AG04449 (cell line): ENCODE measurements at regions not wholly inside any gene's neighbourhood (a gene's known extent, or its start where the extent isn't known, plus 50 kb on each side); places are given as distances from the start of the nearest gene placed in this dataset.

Source experiments
- CTCF ChIA-PET: fragments of 350-600 bp; formaldehyde crosslinking; extraction: SDS; loops from one replicate; lab custom pipeline; 2021; ENCODE audit warnings: antibody characterized with exemption; lab: Yijun Ruan, JAX
- POLR2A ChIA-PET: fragments of 400-600, 350-600 bp; formaldehyde crosslinking; extraction: SDS; loops from one replicate; lab custom pipeline; 2020; ENCODE audit warnings: antibody characterized with exemption, inconsistent platforms; lab: Yijun Ruan, JAX
- DNase-seq: peaks from one replicate; pipeline ENCODE4 v3.0.0-alpha.2; 2010; ENCODE audit warnings: low read depth, low spot score
- H3K4me3 ChIP-seq: 2 replicates; pipeline ENCODE4 v1.5.1; 2011; ENCODE audit warnings: low read depth, mild to moderate bottlenecking, control low read depth, low read length
- TF ChIP-seq, protein P1 (sequence below): IDR thresholded peaks from one replicate; pipeline ENCODE4 v1.5.1; 2011; ENCODE audit warnings: mild to moderate bottlenecking, moderate library complexity, low read length, control low read depth, inconsistent platforms; ENCODE audit not compliant: insufficient read depth; ENCODE audit errors: missing control alignments

DNA sequence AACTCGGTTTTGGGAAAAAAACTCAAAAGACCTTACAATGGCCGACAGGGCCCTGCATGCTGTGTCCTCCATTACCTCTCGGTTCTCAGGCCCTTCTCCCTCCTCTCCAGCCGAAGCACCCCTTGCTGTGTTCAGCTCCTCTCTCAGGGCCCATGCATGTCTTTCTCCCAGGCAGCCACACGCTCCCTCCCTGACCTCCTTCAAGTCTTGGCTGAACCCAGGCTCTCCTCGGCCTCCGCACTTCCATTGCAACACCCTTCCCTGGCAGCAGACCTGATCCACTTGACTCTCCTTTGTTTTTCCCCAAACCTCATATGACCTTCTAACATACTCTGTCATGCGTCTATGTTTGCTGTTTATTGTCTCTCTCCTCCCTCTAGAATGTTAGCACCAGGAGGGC lies 114.0 kb downstream of the CYP26B1 start:
- no peak for DNase-seq
- POLR2A ChIA-PET, result no interaction called here
- no peak overlapping the region for H3K4me3 ChIP-seq
- CTCF ChIA-PET, result no interaction called here
- TF ChIP-seq, protein P1, sequence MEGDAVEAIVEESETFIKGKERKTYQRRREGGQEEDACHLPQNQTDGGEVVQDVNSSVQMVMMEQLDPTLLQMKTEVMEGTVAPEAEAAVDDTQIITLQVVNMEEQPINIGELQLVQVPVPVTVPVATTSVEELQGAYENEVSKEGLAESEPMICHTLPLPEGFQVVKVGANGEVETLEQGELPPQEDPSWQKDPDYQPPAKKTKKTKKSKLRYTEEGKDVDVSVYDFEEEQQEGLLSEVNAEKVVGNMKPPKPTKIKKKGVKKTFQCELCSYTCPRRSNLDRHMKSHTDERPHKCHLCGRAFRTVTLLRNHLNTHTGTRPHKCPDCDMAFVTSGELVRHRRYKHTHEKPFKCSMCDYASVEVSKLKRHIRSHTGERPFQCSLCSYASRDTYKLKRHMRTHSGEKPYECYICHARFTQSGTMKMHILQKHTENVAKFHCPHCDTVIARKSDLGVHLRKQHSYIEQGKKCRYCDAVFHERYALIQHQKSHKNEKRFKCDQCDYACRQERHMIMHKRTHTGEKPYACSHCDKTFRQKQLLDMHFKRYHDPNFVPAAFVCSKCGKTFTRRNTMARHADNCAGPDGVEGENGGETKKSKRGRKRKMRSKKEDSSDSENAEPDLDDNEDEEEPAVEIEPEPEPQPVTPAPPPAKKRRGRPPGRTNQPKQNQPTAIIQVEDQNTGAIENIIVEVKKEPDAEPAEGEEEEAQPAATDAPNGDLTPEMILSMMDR, result no peak

DNA sequence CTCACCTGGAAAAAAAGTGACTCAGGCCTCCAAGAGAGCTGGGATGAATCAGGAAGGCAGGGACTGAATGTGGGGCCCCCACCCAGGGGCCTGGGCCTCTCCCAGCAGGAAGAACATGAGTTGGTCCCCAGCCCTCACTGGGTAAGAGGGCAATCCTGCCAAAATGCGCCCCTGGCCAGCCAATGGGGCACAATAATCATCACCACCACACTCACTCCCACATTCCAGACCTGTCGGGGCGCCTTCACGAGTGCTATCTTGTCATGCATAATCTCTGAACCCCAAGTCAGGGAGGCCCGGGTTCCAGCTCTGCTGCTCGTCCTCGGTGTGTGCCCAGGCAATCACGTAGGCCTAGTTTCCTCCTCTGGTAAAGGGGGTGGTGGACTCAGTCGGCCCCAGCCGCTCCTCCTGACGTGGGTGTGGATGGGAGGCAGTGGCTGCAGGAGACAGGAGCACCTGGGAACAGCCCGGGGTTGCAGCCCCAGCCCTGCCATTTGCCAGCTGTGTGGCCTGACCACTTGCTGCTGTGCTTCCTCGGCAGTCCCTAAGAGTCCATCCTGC lies 115.1 kb downstream of the CYP26B1 start:
- TF ChIP-seq, protein P1, result no peak
- no peak overlapping the region for H3K4me3 ChIP-seq
- ChIA-PET CTCF (no interaction called here), POLR2A (no interaction called here)
- DNase-seq, result no peak

DNA sequence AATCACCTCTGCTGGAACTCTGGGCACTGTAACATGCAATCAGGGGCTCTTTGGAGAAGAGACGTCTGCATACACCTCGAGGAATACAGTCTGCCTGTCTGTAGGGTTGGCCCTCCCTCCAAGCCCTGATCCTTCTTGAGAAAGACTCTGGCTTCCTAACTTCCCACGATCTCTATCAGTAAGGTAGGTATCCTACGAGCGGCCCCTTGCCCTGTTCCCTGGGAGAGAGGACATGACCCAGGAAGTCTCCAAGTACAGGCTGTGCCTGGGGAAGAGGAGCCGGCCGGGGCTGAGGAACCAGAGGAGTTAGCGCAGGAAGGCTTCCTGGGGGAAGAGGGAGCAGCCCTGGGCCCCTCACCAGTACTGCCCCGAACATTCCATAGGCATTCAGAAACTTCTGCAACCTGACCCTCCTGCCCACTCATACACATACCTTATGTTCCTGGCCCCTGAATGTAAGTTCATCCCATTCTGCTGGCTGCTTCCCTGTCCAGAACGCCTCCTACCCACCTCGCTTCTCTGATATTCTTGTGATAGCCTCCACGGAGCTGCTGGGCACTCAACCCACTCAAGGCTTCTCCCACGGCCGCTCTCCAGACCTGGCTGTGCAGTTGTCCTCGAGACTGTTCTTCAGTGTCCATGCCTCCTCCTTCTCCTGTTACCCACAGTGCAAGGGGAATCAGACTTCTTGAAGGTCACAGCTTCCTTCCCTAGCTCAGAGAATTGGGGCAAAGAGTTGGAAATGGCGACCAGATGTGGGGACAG lies 116.1 kb downstream of the CYP26B1 start:
- no peak for DNase-seq
- CTCF ChIA-PET, result no interaction called here
- no peak overlapping the region for H3K4me3 ChIP-seq
- POLR2A ChIA-PET, result no interaction called here
- TF ChIP-seq, protein P1, result no peak

DNA sequence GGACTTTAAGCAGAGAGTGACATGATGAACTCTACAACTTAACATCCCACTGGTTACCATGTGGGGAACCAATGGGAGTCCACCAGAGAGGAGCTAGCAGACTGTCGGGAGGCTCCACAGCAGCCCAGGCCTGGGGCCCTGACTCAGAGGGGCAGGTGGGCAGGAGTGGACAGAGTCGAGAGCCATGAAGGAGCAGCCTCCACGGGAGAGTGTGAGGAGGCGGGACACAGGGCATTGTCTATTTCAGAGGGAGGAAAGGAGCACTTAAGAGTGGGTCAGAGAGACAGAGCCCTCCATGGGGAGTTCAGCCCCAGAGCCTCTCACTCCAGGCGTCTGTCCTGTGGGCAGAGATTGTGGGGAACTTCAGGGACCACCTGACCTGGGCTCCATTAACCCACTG lies 118.7 kb downstream of the CYP26B1 start:
- H3K4me3 ChIP-seq, result no peak overlapping the region
- DNase-seq, result no peak
- ChIA-PET CTCF (no interaction called here), POLR2A (no interaction called here)
- TF ChIP-seq, protein P1, result no peak

DNA sequence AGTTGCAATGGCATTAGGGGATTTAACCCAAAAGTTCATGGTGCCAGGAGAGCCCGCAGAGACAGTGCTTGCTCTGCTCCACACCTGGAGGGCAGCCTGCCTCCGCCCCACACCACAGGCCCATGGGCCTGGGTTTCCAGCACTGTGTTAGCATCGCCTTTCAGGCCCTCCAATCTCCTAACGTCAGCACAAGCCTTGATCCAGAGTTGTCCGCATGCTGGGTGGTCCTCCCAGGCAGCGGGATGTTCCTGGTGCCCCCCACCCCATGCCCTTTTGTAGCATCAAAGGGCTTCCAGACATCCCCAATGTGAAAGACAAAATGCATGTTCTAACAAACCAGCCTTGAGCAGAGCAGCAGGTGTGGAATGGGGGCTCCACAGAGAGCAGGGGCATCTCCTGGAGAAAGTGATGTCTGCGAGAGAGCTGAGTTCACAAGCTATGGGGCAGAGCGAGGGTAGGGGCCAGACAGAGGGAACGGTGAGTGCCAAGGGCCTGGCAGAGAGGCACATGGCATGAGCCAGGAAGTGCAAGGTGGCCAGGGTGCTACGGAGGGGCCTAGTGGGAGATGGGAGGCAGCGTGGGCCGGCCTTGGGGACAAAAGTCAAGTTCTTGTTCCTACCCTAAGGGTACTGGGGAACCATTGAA lies 119.2 kb downstream of the CYP26B1 start:
- ChIA-PET CTCF (no interaction called here), POLR2A (no interaction called here)
- TF ChIP-seq, protein P1, result no peak
- H3K4me3 ChIP-seq, result no peak overlapping the region
- no peak for DNase-seq

DNA sequence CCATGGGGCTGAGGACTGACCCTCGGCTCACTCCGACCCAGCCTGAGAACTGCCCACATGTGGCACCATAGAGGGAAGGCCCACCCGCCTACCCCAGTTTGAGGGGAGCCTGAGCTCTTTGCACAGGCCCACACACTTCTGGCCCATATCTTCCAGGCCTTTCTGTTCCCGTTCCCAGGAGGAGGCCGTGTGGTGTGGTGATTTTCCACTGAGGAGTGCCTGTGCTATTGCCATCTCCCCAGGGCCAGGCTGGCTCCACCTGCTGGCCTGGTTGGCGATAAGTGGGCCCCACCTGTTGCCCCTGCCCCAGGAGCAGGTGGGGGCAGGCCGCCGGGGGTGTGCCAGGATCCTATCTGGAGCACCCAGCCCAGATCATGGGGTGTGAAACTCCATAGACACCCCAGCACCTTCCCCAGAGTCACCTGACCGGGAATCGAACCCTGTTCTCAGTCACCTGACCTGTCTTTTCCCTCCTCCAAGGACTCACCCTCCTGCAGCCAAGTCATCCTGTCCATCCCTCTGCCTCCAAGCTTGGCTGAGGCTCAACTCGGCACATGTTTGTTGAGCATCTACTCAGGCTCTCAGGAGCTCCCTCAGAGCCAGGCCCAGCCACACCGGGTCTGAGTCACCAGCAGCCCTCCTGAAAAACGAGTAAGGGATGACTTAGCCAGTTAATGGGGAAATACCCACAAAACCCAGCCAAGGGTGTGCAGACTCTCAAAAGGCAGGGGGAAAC lies 120.1 kb downstream of the CYP26B1 start:
- no peak for DNase-seq
- ChIA-PET POLR2A (no interaction called here), CTCF (no interaction called here)
- TF ChIP-seq, protein P1, result no peak
- H3K4me3 ChIP-seq, result no peak overlapping the region
